Heart left ventricle (tissue), 13 donors: ENCODE measurements at regions not wholly inside any gene's neighbourhood (a gene's known extent, or its start where the extent isn't known, plus 50 kb on each side); places are given as distances from the start of the nearest gene placed in this dataset.

Experiments
- CTCF ChIP-seq, 12 donors: fragments of 200-600 bp; sonication (generic) in 4 of 12; IDR thresholded peaks; one replicate each; pipeline versions ENCODE4 v1.5.0 to v1.8.0; 2018 to 2022; ENCODE audit warnings: antibody characterized with exemption in 12 of 12, mild to moderate bottlenecking in 5 of 12
- POLR2A ChIP-seq, 2 donors: fragments of 450-650 bp; IDR thresholded peaks; one replicate each; pipeline ENCODE4 v1.6.1; 2017; ENCODE audit warnings: antibody characterized with exemption in 2 of 2, mild to moderate bottlenecking in 2 of 2, moderate library complexity in 2 of 2
- donor health status: ischemic (EF 13 %, LVEDD 7.1; RV severe dilation, severe dysfunction).
- donor health status: DM: no; HTN: yes; CAD: no.
- donor health status: DM: no; HTN: no; CAD: no.
- donor health status: ischemic (EF 25% LVEDD 6.9; RV normal size, moderate dysfunction).
- donor health status: ischemic (EF 25% LVEDD 5.7; RV mildly dilated, moderate dysfunction).
- donor health status: ischemic (EF 35%, LVEDD 5.7; RV mildly dilated, moderate dysfunction).
- donor health status: nonischemic (EF 11% LVEDD 7.7; RV severe dilation, severe dysfunction).
- donor health status: DM: yes; HTN: yes; CAD: no.
- donor health status: PGD.
- donor health status: ischemic (EF 29% LVEDD 5.4; RV normal size, mild dysfunction).
- donor health status: nonischemic (EF 23%, LVEDD 6.1; RV moderate dilation, normal function).

DNA sequence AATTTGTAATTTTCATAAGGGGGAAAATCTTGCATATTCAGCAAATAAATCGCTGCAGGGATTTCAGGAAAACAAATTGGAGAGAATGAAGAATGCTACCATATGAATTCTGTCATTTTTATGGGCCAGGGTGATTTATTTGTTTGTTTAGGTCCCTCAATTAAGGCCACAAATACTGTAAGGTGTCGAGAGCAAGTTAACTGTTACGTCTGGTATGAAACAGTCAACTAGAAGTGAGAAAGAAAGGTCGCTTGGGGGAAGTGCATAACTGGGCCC lies 166.9 kb upstream of the TSHZ2 start:
- TF ChIP-seq CTCF (IDR thresholded peaks at IDR 0.05) (no peak), POLR2A (IDR thresholded peaks at IDR 0.05) (no peak)
